GM12878 (cell line): ENCODE measurements at regions not wholly inside any gene's neighbourhood (a gene's known extent, or its start where the extent isn't known, plus 50 kb on each side); places are given as distances from the start of the nearest gene placed in this dataset.

Source experiments
- CTCF ChIP-seq, 3 experiments: IDR thresholded peaks in 2 of 3; conservative IDR thresholded peaks in 1 of 3; 2 replicates each; pipeline ENCODE4 v1.5.1; 2011; ENCODE audit warnings: low read depth in 3 of 3, low read length in 3 of 3, mild to moderate bottlenecking in 3 of 3, control low read depth in 2 of 3, moderate library complexity in 2 of 3, inconsistent platforms in 1 of 3, mixed read lengths in 1 of 3; ENCODE audit not compliant: control insufficient read depth in 2 of 3, insufficient read depth in 1 of 3; ENCODE audit errors: extremely low read depth in 1 of 3
- NFIC ChIP-seq: IDR thresholded peaks from 2 replicates; pipeline ENCODE4 v1.6.1; 2012; ENCODE audit warnings: low read depth, mild to moderate bottlenecking, inconsistent platforms, low read length, moderate library complexity
- POLR2A ChIP-seq: IDR thresholded peaks from 2 replicates; pipeline ENCODE4 v1.6.1; 2011; ENCODE audit warnings: low read depth, mild to moderate bottlenecking, low read length
- POLR2AphosphoS5 ChIP-seq: IDR thresholded peaks from 2 replicates; pipeline ENCODE4 v1.6.1; 2011; ENCODE audit warnings: mild to moderate bottlenecking, low read length, inconsistent platforms
- RAD21 ChIP-seq: IDR thresholded peaks from 2 replicates; pipeline ENCODE4 v1.6.1; 2011; ENCODE audit warnings: mild to moderate bottlenecking, low read depth, low read length, moderate library complexity; ENCODE audit not compliant: insufficient read depth
- RCOR1 ChIP-seq: conservative IDR thresholded peaks from 2 replicates; pipeline ENCODE4 v1.6.1; 2012; ENCODE audit warnings: low read depth, low read length, improper control_type of control experiment

DNA sequence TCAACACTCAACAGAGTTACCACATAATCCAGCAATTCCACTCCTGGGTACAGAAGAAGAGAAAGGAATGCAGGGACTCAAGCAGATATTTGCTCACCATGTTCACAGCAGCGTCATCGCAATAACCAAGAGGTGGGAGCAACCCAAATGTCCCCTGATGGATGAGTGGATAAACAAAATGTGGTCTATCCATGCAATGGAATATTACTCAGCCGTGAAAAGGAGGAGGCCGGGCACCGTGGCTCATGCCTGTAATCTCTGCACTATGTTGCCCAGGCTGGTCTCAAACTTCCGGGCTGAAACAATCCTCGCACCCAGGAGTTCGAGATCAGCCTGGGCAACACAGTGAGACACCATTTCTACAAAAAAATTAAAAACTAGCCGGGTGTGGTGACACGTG, 131.7 kb downstream of the CTTN start:
- no peak for TF ChIP-seq CTCF (IDR thresholded peaks at IDR 0.05 in 2 of 3, conservative IDR thresholded peaks at IDR 0.05 in 1 of 3; ENCODE audit: control insufficient read depth in 2 of 3, extremely low read depth in 1 of 3, insufficient read depth in 1 of 3, low read depth in 3 of 3, low read length in 3 of 3)
- TF ChIP-seq RAD21 = no peak
- TF ChIP-seq POLR2A = no peak
- no peak for TF ChIP-seq RCOR1
- no peak for TF ChIP-seq NFIC
- no peak for TF ChIP-seq POLR2AphosphoS5
